Stimulated activated CD4-positive, alpha-beta T cell treated with anti-CD3 and anti-CD28 coated beads, Interleukin-4, amount 100 ng/mL, for 1 hour (primary cell): ENCODE measurements at regions not wholly inside any gene's neighbourhood (a gene's known extent, or its start where the extent isn't known, plus 50 kb on each side); places are given as distances from the start of the nearest gene placed in this dataset.

Experiments used
- DNase-seq: peaks from one replicate; pipeline ENCODE4 v3.0.0-alpha.2; 2020

GRCh38 chr18:38464024-38464423 is 898.4 kb upstream of the CELF4 start:
- DNase-seq = no peak

GRCh38 chr18:38460657-38461056 is 895.1 kb upstream of the CELF4 start:
- no peak for DNase-seq

GRCh38 chr18:38459131-38459994 is 893.8 kb upstream of the CELF4 start:
- DNase-seq = no peak

DNA sequence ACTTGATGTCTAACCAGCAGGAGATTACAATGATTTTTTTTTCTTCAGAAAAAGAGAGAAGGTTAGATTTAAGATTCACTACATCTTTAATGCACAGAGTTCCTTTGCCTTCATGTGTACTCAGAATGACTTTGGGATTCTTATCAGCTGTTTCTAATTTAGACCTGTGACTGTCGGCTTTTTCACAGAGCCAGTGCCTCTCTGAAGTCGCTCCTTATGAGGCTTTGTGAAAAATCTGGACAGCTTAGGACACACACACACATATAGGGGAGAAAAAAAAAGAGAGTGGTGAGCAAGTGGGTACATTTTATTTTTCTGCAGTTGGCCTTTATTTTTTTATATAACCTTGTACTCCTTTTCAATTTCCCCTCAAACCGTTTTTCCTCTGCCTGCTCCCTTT is 893.1 kb upstream of the CELF4 start:
- no peak for DNase-seq

DNA sequence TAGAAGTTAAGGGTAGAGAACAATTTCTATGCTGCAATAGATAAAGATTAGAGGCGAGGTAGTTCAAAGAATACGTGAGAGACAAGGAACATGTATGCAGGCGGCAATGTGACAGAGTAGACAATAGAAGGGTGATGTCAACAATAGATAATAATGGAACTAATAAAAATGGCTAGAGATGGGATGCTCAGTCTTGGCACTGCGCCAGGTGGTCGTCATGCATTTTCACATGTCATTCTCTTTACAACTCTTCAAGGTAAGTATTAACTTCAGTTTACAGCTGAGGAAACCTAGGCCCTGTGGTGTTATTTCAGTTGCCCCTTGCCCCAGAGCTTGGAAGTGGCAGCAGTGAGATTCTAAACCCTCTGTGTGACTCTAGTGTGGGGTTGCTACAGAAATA is 890.7 kb upstream of the CELF4 start:
- no peak for DNase-seq

DNA sequence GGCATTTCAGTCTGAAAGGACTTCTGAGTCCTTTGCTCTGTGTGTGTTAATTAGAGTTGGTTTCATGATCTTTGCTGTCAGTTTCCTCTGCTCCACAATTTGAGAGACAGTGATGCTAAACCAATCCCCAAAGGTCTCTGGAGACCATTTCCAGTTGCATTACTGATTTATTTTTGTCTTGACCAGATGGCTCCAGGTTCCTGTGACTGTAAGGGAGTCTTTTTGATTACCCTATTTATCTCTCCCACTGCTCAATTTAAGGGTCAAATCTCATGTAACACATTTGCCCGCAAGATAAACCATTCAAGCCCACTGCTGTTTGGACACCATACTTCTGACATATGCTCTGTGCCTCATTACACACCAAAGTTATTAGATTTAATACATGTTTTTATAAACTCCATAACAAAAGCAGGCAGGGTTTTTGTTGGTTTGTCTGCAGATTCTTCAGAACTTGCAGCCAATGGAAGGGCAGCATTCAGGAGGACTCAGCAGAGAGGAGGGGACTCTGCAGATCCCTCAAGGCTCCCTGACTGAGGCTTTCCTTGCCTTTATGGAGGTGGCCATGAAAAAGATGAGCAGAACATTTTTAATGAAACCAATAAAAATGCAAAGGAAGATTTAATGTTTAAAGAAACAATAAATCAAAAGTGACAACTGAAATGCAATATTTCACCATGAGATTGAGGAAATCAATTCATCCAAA is 889.3 kb upstream of the CELF4 start:
- no peak for DNase-seq

GRCh38 chr18:38453880-38454279 is 888.3 kb upstream of the CELF4 start:
- DNase-seq = no peak

DNA sequence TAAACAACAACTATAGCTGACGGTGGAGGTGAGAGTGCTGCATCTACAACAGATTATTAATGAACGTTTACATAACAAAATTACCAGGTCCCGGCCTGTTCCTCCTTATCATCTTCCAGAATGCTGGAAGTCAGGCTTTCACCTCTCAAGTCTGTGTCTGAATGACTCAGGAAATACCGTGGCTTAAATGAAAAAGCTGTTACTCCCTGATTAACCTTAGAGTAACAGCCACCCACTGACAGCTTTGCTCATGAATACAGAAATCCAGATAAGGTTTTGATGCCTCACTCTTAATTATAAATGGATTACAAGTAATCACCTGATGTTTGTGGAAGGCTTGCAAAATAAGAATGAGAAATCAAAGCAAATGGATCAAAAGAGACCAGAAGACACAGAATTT is 885.3 kb upstream of the CELF4 start:
- DNase-seq = no peak

DNA sequence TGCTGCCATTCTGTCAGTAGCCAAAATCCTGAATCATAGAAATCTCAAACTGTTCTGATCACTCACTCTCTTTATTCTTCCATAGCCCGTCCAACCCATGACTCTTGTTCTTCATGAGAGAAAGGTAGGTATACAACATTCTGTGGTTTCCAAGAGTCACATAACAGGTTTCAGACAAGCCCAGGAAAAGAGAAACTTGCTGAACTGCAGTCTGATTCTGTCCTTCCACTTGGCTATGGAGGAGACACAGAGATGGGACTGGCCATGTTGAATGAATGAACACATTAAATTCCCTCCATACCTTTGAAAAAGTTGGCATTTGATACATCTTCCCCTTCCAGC is 880.2 kb upstream of the CELF4 start:
- DNase-seq = no peak

DNA sequence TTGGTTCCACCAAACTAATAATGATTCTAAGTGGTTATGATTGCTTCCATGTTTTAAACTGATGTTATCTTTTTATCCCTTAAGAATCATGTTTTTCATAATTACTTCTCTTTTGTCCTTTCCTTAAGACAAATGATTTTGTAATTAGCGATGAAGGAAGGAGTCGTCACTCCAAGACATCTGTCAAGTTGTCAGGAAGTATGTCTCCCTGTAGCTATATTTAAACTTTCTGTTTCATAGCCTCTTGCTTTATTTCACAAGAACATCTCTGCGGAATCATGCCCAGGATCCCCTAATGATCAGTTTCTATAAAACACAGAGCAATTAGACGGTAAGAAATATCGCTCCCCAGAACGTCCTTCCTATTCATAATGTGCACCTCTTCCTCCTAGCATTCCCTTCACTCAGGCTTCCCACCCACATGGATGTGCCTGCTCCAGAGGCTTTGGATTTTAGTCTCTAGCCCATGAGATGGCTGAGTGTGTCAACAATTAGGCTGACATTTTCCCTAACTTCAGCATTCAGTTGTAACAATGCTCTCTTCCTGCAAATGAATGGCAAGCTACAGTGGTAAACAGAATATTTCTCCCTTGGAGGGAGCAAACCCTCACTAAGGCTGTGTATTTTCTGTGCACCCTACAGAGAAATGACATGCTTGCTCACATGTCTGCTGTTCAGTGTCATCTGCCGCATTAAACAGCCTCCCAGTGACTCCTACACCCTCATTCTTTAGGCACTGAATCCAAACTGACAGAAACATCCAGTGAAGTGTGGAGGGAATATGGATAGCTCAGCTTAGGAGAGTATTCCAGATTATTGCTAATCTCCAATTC is 879.6 kb upstream of the CELF4 start:
- no peak for DNase-seq

- no peak for DNase-seq
Measured at GRCh38 chr18:38427736-38428135, 862.1 kb upstream of the CELF4 start.

- DNase-seq = no peak
Measured at GRCh38 chr18:38427234-38427633, 861.6 kb upstream of the CELF4 start.

GRCh38 chr18:38421872-38422615 is 856.4 kb upstream of the CELF4 start:
- DNase-seq = no peak

GRCh38 chr18:38421021-38421420 is 855.4 kb upstream of the CELF4 start:
- DNase-seq = no peak

GRCh38 chr18:38420611-38421010 is 855.0 kb upstream of the CELF4 start:
- no peak for DNase-seq

- DNase-seq = no peak
Measured at GRCh38 chr18:38415811-38416210, 850.2 kb upstream of the CELF4 start.

- DNase-seq = no peak
Measured at GRCh38 chr18:38413193-38413592, 847.6 kb upstream of the CELF4 start.

DNA sequence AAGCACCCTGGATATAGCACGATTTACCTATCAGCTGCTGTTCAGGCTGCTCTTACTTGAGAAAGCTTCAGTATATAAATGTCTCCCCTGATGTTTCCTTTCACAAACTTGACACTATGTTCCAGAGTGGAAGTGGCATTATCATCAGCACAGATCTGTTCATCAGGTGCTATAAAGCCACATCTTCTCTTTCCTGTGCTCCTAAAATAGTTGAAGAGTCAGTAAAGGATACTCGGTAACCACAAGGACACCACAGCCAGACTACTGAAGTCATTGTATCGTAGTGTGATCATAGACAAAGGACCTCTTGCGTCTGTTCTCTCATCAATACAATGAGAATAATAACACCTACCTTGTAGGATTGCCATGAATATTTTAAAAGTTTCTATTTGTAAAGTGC is 841.0 kb upstream of the CELF4 start:
- no peak for DNase-seq

GRCh38 chr18:38402509-38402908 is 836.9 kb upstream of the CELF4 start:
- no peak for DNase-seq

DNA sequence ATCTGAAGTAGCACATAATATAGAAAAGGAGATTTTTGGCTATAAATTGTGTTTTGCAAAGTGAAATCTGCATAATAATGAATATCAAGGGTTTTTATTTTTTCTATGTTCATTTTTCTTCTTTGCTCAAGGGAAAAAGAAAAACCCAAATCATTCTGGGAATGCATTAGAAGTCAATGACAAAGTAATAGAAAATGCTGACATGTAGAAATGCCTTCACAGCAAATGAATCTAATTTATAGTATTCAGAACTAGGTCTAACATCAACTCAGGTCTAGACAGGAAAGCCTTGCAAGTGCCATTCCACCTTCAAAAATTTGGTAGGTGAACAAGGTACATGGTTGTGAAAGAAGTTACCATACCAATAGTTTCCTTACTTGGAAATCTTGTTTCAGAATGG is 831.5 kb upstream of the CELF4 start:
- no peak for DNase-seq

- DNase-seq = no peak
Measured at GRCh38 chr18:38386146-38386545, 820.5 kb upstream of the CELF4 start.

DNA sequence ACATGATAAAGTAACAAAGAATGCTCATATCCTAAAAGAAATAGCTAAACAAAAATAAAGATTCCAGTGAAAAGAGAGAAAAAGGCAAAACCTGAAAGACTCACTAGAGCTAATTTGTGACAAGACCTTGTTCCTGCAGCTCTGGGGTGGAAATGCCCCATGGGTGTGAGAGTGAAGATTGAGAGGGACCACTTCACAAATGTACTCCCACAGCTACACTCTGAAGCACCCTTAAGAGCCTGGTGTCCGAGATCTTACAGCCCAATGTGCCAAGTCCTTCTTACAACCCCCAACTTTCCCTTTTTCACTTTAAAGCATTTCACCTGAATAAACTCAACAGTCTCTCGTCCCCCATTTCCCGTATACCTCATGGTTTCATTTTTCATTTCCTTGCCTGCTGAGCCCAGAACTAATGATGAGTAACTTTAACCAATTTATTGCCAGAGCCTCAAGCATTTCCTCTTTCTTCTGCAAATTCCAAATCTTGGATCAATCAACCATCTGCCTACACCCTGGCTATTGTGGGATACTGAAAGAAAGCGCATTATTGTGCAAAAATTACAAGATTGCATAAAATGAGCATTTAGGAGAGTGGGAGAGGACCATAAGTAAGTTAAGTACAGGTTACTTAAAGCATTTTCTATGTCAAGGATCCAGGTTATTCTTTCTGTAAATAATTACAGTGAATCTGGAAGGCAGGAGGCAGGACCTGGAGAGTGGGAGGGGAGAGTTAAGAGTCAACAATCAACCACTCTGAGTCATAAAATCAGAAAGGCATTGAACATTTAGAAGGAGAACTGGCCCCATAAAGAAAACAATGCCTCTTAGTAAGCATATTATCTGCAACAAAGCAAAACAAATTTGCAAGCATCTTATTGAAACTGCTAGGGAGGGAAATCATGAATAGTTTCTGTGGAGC is 804.4 kb upstream of the CELF4 start:
- no peak for DNase-seq
